GM12874 (cell line): ENCODE measurements at regions not wholly inside any gene's neighbourhood (a gene's known extent, or its start where the extent isn't known, plus 50 kb on each side); places are given as distances from the start of the nearest gene placed in this dataset.

ENCODE experiments used
- TF ChIP-seq, protein P1 (sequence below): IDR thresholded peaks from 2 replicates; pipeline ENCODE4 v1.5.1; 2011; ENCODE audit warnings: low read depth, mild to moderate bottlenecking, control low read depth, low read length, moderate library complexity; ENCODE audit not compliant: insufficient read depth

- TF ChIP-seq, protein P1, sequence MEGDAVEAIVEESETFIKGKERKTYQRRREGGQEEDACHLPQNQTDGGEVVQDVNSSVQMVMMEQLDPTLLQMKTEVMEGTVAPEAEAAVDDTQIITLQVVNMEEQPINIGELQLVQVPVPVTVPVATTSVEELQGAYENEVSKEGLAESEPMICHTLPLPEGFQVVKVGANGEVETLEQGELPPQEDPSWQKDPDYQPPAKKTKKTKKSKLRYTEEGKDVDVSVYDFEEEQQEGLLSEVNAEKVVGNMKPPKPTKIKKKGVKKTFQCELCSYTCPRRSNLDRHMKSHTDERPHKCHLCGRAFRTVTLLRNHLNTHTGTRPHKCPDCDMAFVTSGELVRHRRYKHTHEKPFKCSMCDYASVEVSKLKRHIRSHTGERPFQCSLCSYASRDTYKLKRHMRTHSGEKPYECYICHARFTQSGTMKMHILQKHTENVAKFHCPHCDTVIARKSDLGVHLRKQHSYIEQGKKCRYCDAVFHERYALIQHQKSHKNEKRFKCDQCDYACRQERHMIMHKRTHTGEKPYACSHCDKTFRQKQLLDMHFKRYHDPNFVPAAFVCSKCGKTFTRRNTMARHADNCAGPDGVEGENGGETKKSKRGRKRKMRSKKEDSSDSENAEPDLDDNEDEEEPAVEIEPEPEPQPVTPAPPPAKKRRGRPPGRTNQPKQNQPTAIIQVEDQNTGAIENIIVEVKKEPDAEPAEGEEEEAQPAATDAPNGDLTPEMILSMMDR: no peak
Measured at GRCh38 chr10:4109469-4109868, 324.5 kb upstream of the KLF6 start.

DNA sequence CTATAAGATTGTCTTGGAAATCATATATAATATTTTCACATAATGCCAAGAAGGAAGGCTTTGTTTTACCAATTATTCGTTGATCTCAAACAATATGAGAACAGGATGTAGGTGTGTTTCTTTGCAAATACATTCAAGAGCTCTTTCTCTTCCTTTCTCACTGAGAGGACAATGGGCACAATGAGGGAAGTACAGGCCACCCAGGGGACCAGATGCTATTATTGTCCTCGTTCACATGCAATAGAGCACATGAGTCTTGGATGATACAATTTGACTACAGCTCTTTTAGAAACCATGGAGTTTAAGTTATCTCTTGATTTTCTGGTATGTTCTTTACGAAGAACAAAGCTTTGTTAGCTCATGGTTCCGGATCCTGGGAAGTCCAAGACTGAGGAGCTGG, 323.7 kb upstream of the KLF6 start:
- TF ChIP-seq, protein P1: no peak

- TF ChIP-seq, protein P1: no peak
Measured at GRCh38 chr10:4107285-4107851, 322.4 kb upstream of the KLF6 start.

- TF ChIP-seq, protein P1: no peak
Measured at GRCh38 chr10:4103603-4104002, 318.6 kb upstream of the KLF6 start.

- TF ChIP-seq, protein P1: no peak
Measured at GRCh38 chr10:4102802-4103344, 317.9 kb upstream of the KLF6 start.

DNA sequence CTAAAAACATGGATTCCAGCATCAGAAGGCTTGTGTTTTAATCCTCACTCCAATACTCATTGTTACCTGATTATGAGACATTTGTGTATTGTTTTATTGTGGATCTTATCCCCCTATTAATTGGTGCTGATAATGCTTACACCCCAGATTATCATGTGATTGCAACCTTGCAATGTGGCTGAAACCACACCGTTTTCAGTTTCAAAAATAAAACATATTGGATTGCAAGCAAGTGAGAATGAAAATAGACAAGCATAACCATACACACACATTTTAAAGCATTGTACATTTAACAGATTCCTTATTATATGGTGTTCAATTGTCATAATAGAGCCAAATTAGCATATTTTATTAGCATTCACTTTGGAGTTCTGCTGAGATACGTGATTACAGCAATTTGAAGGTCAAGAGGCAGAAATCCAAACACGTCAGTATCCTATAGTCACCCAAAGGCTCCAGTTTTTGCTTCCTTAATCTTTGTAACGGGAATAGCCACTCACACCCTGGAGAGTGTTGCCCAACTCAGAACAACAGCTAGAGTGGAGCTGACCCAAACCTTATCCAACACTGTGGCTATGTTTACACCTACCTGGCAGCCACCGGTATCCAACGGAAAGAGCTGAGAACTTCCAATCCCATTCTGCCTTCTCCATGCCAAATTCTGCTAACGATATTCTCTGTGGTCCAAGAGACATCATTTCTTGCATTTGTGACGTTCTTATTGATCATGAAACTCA, 317.1 kb upstream of the KLF6 start:
- TF ChIP-seq, protein P1: no peak

DNA sequence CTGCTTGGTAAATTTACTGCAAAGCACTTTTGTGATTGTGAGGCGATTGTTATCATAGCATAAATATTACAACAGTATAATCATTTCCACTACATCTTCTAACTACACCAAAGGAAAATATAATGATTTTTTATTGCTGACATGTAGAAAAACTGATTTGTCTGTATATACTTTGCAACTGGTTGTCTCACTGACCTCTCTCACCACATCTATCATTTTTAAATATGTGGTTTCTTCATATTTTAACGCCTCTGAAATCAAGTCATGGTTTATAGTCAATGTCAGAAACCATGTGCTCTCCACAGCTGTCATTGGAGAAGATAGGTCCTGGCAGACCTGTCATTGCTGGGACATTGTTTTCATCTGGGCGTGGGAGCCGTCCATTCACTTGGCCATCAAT, 315.4 kb upstream of the KLF6 start:
- TF ChIP-seq, protein P1: no peak
